IPS DF 6.9 (cell line): ENCODE measurements at regions not wholly inside any gene's neighbourhood (a gene's known extent, or its start where the extent isn't known, plus 50 kb on each side); places are given as distances from the start of the nearest gene placed in this dataset.

ENCODE experiments used
- DNase-seq: peaks from one replicate; pipeline ENCODE4 v3.0.0-alpha.2; 2013; ENCODE audit warnings: low read depth, low spot score
- H3K27ac ChIP-seq: one replicate; pipeline ENCODE4 v1.5.1; 2013; ENCODE audit warnings: low read length, control low read depth
- H3K27me3 ChIP-seq: 2 replicates; pipeline ENCODE4 v1.6.1; 2013; ENCODE audit warnings: mild to moderate bottlenecking, low read length; ENCODE audit not compliant: control insufficient read depth, insufficient read depth
- H3K36me3 ChIP-seq: 2 replicates; pipeline ENCODE4 v1.6.1; 2013; ENCODE audit warnings: low read length; ENCODE audit not compliant: control insufficient read depth, insufficient read depth
- H3K4me1 ChIP-seq: 2 replicates; pipeline ENCODE4 v1.6.1; 2013; ENCODE audit warnings: low read length; ENCODE audit not compliant: control insufficient read depth, insufficient read depth
- H3K4me3 ChIP-seq: 2 replicates; pipeline ENCODE4 v1.5.1; 2013; ENCODE audit warnings: mild to moderate bottlenecking, low read length
- H3K9me3 ChIP-seq: 2 replicates; pipeline ENCODE4 v1.6.1; 2013; ENCODE audit warnings: low read length, inconsistent platforms; ENCODE audit not compliant: control insufficient read depth, insufficient read depth
- WGBS: extraction: QIAGEN DNeasy Blood & Tissue Kit; methylation state at CpG from one replicate; pipeline ENCODE4 v1.1.7; 2013; ENCODE audit warnings: mixed read lengths, missing lambda C conversion rate; ENCODE audit not compliant: insufficient read length, insufficient coverage; 5-methylcytosine and 5-hydroxymethylcytosine counted together

- Histone ChIP-seq H3K27ac (no peak overlapping the region), H3K9me3 (no peaks in the 10 kb centered on the region), H3K4me1 (no peaks in the 10 kb centered on the region), H3K4me3 (no peak overlapping the region), H3K27me3 (no peaks in the 10 kb centered on the region), H3K36me3 (no peaks in the 10 kb centered on the region)
- no CpG with 5 or more reads among the region's 5 CpGs for WGBS
- no peak for DNase-seq
Observed at GRCh38 chr1:37158113-37158749, 123.9 kb upstream of the GRIK3 start.

GRCh38 chr1:37159102-37159501 lies 124.8 kb upstream of the GRIK3 start:
- H3K4me3 ChIP-seq = no peak overlapping the region
- no peak overlapping the region for H3K27ac ChIP-seq
- H3K27me3 ChIP-seq = no peaks in the 10 kb centered on the region
- H3K36me3 ChIP-seq = no peaks in the 10 kb centered on the region
- H3K4me1 ChIP-seq = no peaks in the 10 kb centered on the region
- H3K9me3 ChIP-seq = no peaks in the 10 kb centered on the region
- no peak for DNase-seq
- WGBS = no CpG with 5 or more reads among the region's 1 CpG

GRCh38 chr1:37161171-37161570 lies 126.9 kb upstream of the GRIK3 start:
- no peak overlapping the region for H3K4me3 ChIP-seq
- H3K9me3 ChIP-seq = no peaks in the 10 kb centered on the region
- DNase-seq = no peak
- H3K4me1 ChIP-seq = no peaks in the 10 kb centered on the region
- no CpG with 5 or more reads among the region's 2 CpGs for WGBS
- H3K27ac ChIP-seq = no peak overlapping the region
- no peaks in the 10 kb centered on the region for H3K27me3 ChIP-seq
- H3K36me3 ChIP-seq = no peaks in the 10 kb centered on the region

GRCh38 chr1:37162059-37162458 lies 127.7 kb upstream of the GRIK3 start:
- H3K27me3 ChIP-seq = no peaks in the 10 kb centered on the region
- H3K4me1 ChIP-seq = no peaks in the 10 kb centered on the region
- no peaks in the 10 kb centered on the region for H3K36me3 ChIP-seq
- no peaks in the 10 kb centered on the region for H3K9me3 ChIP-seq
- no peak overlapping the region for H3K4me3 ChIP-seq
- no peak for DNase-seq
- no peak overlapping the region for H3K27ac ChIP-seq

- no peaks in the 10 kb centered on the region for H3K4me1 ChIP-seq
- no CpG with 5 or more reads among the region's 2 CpGs for WGBS
- no peaks in the 10 kb centered on the region for H3K36me3 ChIP-seq
- DNase-seq = no peak
- no peaks in the 10 kb centered on the region for H3K27me3 ChIP-seq
- no peaks in the 10 kb centered on the region for H3K9me3 ChIP-seq
- no peak overlapping the region for H3K27ac ChIP-seq
- H3K4me3 ChIP-seq = no peak overlapping the region
Observed at GRCh38 chr1:37166005-37166404, 131.7 kb upstream of the GRIK3 start.

GRCh38 chr1:37167479-37167878 lies 133.2 kb upstream of the GRIK3 start:
- no peaks in the 10 kb centered on the region for H3K36me3 ChIP-seq
- WGBS = no CpG with 5 or more reads among the region's 1 CpG
- H3K27ac ChIP-seq = no peak overlapping the region
- no peaks in the 10 kb centered on the region for H3K9me3 ChIP-seq
- no peaks in the 10 kb centered on the region for H3K4me1 ChIP-seq
- H3K27me3 ChIP-seq = no peaks in the 10 kb centered on the region
- no peak for DNase-seq
- H3K4me3 ChIP-seq = no peak overlapping the region

GRCh38 chr1:37169241-37169640 lies 134.9 kb upstream of the GRIK3 start:
- H3K27me3 ChIP-seq = no peaks in the 10 kb centered on the region
- H3K27ac ChIP-seq = no peak overlapping the region
- no peaks in the 10 kb centered on the region for H3K36me3 ChIP-seq
- H3K9me3 ChIP-seq = no peaks in the 10 kb centered on the region
- no peaks in the 10 kb centered on the region for H3K4me1 ChIP-seq
- WGBS = no CpG with 5 or more reads among the region's 2 CpGs
- no peak for DNase-seq
- no peak overlapping the region for H3K4me3 ChIP-seq

- no peak overlapping the region for H3K27ac ChIP-seq
- WGBS = no CpG with 5 or more reads among the region's 8 CpGs
- no peaks in the 10 kb centered on the region for H3K4me1 ChIP-seq
- no peaks in the 10 kb centered on the region for H3K36me3 ChIP-seq
- no peak for DNase-seq
- H3K27me3 ChIP-seq = no peaks in the 10 kb centered on the region
- no peak overlapping the region for H3K4me3 ChIP-seq
- no peaks in the 10 kb centered on the region for H3K9me3 ChIP-seq
Observed at GRCh38 chr1:37169743-37170275, 135.5 kb upstream of the GRIK3 start.

GRCh38 chr1:37171691-37172090 lies 137.4 kb upstream of the GRIK3 start:
- H3K27me3 ChIP-seq = no peaks in the 10 kb centered on the region
- no peaks in the 10 kb centered on the region for H3K9me3 ChIP-seq
- no peaks in the 10 kb centered on the region for H3K4me1 ChIP-seq
- no CpG with 5 or more reads among the region's 8 CpGs for WGBS
- no peak overlapping the region for H3K4me3 ChIP-seq
- no peak for DNase-seq
- H3K36me3 ChIP-seq = no peaks in the 10 kb centered on the region
- H3K27ac ChIP-seq = no peak overlapping the region

- DNase-seq = no peak
- Histone ChIP-seq H3K4me3 (no peak overlapping the region), H3K36me3 (no peaks in the 10 kb centered on the region), H3K27ac (no peak overlapping the region), H3K27me3 (no peaks in the 10 kb centered on the region), H3K9me3 (no peaks in the 10 kb centered on the region), H3K4me1 (no peaks in the 10 kb centered on the region)
- no CpG with 5 or more reads among the region's 3 CpGs for WGBS
Observed at GRCh38 chr1:37174341-37174740, 140.0 kb upstream of the GRIK3 start.

GRCh38 chr1:37174876-37175275 lies 140.6 kb upstream of the GRIK3 start:
- WGBS = no CpG with 5 or more reads among the region's 2 CpGs
- no peaks in the 10 kb centered on the region for H3K27me3 ChIP-seq

More at GRCh38 chr1:37174876-37175275, 140.6 kb upstream of the GRIK3 start:
- Histone ChIP-seq H3K9me3 (no peaks in the 10 kb centered on the region), H3K4me1 (no peaks in the 10 kb centered on the region), H3K4me3 (no peak overlapping the region), H3K36me3 (no peaks in the 10 kb centered on the region), H3K27ac (no peak overlapping the region)
- no peak for DNase-seq
